HG02623 (cell line): ENCODE measurements at regions not wholly inside any gene's neighbourhood (a gene's known extent, or its start where the extent isn't known, plus 50 kb on each side); places are given as distances from the start of the nearest gene placed in this dataset.

ENCODE experiments used
- ATAC-seq: cut with Tn5 transposase; IDR thresholded peaks from one replicate; pipeline ENCODE4 v1.9.1; 2021; ENCODE audit warnings: moderate library complexity; ENCODE audit not compliant: unreplicated experiment

DNA sequence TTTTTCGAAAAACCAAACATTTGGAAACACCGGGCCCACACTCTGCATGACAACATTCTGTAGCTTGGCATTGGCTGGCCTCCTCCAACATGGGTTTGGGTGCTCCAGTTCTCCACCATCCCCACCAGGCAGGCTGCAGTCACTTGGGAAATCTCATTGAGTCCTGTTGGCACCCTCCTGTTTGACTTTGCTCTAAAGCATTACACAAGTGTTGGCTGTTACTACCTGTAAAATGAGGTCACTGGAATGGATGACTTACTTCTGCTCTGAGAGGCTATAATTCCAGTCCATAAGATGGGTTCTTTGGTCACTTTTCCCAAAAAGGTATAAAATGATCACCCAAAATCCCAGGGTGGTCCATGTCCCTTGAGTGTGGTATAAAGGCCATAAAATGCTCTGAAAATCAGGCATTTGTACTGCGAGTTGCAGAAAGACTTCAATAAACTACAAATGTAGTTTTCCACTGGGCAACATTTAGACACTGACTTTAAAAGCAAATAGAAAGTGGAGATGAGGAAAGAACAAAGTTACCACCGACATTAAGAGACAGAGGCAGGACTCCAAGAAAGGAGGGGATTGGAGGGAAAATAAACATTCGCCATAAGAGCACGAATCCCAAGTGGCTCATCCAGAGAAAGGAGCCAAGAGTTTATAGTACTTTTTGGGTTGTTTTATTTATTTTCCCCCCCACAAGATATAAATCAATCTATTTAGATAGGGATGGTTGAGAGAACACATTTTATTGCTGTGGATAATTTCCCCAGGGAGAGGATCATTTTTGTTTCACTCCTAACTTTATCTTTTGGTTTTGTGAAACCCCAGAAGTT, 295.1 kb downstream of the TLE1 start:
- no peak for ATAC-seq

DNA sequence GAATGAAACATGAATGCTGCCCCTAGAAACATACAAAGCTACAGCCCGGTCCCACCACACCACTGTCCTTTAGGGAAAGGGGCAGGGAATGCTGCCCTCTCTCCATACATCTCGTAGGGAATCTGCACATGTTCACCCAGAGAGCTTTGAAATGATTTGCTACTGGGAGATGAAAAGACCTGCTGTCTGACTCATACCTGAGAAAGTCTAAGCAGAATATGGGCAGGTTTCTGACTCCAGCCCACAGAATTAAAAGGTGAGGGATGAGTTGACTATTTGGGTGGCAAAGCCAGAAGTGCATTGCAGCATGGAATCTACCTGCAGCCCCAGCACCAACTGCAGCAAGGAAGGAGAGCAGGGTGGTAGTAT, 297.9 kb downstream of the TLE1 start:
- ATAC-seq, result no peak

DNA sequence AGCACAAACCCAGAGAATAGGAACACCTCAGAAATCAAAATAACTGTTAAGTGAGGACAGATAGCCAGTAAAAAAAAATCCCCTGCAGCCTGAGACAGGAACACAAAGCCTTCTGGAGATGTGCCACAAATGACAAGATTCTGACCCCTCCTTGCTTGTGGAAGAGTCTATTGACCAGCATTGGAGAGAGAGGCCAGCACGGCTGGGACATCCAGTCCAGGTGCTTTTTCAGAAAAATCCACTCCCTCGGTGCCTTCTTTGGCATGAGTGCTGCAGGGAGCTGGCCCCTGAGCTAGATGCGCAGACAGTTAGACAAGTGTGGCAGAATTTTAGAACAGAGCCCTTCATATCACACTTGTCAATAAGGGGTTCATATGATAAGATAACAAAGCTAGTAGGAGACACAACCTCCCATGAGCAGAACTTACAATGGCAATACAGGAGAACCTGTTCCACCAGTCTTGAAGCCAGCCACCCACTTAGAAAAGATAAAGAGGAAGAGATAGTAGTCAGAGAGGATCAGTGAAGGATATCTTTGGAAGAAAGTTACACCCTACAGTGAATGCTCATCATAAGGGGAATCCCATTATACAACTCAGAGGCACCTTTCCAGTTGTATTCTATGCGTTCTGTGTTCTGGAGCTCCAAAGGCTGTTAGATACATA, 298.4 kb downstream of the TLE1 start:
- ATAC-seq, result no peak

DNA sequence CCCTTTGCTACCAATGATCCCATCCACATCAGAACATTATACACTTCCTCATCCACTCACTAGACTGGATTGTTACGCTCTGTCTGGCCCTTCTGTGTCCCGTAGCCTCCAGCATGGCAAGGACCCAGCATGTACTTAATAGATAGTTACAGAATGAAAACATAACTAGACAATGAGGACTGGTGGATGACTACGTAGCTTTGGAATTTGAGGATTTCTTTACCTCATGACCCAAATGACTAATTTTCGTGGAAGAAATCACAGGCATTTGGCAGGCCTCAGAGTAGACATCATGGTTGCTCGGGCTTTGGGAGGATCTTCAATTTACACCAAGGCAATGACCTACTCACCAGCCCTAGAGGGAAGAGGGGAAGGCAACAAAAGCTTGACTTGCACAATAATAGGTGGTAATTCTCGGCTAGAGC, 299.8 kb downstream of the TLE1 start:
- no peak for ATAC-seq

DNA sequence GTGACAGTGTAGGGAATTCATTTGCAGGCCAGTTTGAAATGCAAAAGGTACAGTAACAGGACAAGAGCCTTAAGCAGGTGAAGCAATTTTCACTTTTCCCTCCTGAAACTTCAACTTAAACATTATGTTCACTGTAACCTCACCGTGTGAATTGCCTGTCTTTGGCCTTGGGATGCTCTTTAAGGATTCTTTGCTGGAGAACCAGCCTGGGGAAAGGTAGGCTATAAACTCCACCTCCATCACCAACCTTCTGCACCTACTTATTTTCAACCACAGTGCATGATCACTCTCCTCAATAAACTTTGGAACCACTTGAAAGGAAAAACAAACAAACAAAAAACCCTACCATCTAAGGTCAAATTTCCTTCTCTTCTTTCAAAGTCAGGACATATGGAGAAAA, 300.5 kb downstream of the TLE1 start:
- ATAC-seq, result no peak

DNA sequence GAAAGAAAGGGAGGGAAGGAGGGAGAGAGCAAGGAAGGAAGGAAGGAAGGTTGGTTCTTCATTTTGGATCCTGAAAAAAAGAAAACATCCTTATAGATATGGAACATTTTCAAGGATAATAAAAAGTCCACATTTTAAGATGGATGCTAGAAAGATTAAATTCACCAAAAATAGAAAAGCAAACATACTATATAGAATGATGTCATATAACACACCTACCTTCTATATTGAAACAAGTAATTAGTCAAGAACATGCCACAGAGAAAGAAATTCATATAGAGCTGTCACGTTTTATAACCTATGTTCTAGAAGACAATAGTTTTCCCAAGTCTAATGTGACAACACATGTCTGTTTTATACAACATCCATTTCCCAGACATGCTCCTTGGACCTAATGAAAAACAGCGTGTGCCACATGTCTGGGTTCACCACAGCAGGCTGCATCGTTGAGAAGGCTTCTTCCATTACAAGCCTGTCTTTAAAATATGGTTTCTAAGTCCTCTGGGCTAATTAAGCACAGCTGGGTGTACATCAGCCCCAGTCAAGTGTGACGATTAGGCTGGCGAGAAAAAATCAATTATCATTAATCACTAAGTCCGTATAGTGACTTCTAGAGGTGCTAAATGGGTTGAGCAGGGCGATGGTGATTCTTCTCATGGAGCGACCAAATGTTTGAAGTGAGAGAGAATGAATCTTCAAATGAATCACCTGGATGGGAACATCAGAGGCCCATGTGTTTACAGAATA, 301.8 kb downstream of the TLE1 start:
- ATAC-seq, result no peak

DNA sequence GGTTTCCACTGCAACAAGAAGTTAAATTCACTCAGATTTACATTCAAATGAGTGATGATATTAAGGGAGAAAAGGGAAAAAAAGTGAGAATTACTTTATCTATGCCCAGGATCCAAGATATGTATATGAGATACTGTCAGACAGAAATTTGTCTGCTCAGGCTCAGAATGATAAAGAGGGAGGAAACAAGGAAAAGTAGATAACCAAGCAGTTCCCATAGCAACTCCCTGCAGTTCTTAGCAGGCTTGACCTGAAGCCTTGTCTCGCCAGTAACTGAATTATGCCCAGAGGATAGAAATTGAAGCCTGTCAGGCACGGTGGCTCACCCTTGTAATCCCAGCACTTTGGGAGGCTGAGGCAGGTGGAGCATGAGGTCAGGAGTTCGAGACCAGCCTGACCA, 304.4 kb downstream of the TLE1 start:
- ATAC-seq, result no peak

DNA sequence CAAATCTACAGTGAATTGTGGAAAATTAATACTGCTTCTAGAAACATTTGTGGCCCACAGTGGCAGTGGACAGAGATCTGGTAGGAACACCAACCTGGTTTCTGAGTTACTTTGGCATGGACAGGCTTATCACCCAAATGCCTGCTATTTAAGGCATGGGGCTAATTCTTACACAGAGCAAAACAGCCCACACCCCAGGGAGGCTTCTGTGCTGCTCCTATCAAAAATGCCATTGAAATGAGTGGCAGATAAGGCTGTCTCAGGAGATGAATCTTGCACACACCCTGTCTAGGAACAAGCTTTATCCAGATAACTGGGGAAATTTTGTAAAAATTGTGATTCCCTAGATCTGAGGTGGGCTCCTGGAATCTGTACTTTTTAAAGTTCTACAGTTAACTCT, 307.1 kb downstream of the TLE1 start:
- ATAC-seq, result no peak

DNA sequence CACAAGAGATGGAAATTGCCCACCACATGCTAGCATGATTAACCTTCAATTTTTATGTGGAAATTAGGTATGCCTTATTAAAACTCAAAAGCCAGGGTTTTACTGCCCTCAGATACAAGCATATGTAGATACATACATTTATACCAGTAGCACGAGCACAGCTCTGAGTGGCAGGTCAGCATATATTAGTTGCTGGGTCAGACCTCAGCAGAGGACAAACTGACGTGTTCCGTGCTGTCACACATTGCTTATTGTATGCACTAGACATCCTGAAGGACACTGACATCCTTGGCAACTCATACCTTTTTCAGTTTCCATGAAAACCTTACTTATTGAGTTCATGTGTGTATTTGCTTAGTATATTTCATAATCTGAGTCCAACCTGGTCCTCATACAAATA, 307.7 kb downstream of the TLE1 start:
- no peak for ATAC-seq

DNA sequence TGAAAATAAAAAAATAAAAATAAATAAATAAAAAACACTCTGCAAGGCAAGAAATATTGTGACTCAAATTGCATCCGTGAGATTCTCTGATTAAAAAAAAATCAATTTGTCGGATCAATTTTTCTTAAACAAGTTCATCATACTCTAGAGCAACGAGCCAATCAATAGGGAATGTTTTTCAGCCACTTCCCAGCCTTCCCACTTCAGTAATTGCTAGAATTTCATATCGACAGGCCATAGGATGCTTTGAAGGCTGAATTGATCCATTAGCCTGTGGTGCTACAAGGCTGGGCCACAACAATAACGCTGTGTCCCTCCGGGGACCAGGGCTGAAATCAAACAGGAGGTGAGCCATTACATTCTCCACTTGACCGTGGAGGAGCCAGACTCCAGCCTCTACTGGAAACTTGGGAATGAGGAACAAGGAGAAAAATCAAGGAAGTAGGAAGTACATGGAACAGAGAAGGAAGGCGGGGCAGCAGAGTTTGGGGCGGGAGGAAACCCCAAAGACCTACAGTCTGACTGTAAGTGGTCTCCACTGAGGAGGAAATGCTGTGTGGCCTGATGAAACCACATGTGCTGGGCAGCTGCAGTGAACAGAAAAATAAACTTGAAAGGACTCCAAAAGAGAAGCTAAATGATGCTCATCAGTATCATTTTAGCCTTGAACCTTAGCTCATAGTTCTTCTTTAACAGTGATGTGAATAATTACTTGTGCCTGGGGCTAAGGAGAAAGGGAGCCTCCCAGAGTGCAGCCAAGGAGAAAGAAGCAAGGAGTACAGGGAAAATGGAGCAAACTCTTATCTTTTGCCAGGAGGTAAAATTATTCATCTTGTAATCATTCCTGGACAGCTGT, 308.6 kb downstream of the TLE1 start:
- ATAC-seq, result no peak

DNA sequence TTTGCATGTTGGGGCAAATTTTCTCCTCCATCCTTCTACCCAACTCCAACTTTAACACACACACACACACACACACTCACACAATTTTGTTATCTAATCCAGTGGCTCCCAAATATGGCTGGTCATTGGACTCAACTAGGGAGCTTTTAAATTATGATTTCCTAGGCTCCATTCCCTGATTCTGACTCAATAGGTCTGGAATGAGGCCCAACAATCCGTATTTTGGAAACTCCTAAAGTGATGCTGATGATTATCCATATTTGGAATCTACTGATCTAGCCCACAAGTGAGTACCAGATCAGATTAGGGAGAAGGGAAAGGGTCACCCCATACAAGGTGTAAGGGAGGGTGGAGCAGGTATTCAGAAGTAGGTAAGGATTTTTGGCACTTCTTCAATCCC, 309.7 kb downstream of the TLE1 start:
- no peak for ATAC-seq

DNA sequence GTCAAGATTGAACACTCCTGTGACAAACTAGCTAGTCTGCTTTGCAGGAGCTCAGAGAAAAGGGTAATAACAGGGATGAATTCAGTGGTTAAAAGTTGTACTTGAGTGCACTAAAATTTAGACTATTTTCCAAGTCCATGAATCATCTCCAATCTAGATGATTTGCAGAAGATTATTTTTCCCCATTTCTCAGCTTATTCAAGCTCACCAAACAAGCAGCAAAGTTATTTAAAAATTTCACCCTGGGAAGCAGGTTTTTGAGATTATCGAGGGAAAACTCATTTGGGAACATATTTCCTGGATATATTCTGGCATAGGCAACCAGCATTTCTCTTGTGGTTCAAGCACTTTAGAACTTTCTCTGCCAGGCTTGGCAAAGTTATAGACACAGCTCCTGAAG, 311.4 kb downstream of the TLE1 start:
- no peak for ATAC-seq

DNA sequence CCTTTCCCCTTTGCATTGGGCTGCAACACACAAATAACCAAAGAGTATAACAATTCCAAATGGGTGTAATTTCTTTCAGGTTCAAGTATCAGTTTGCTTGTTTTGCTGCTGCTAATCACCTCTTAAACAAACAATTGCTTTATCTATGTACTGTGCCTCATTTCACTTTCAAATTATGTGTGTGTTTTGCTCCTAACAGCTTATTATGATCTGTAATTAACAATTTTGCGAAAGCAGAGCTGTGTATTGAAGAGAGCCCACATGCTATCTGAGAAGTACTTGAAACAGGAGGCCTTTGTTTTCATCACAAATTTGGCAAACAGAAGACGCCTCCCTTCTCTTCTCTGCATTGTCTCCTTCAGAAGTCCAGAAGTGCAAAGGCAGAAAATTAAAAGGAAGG, 312.0 kb downstream of the TLE1 start:
- no peak for ATAC-seq

DNA sequence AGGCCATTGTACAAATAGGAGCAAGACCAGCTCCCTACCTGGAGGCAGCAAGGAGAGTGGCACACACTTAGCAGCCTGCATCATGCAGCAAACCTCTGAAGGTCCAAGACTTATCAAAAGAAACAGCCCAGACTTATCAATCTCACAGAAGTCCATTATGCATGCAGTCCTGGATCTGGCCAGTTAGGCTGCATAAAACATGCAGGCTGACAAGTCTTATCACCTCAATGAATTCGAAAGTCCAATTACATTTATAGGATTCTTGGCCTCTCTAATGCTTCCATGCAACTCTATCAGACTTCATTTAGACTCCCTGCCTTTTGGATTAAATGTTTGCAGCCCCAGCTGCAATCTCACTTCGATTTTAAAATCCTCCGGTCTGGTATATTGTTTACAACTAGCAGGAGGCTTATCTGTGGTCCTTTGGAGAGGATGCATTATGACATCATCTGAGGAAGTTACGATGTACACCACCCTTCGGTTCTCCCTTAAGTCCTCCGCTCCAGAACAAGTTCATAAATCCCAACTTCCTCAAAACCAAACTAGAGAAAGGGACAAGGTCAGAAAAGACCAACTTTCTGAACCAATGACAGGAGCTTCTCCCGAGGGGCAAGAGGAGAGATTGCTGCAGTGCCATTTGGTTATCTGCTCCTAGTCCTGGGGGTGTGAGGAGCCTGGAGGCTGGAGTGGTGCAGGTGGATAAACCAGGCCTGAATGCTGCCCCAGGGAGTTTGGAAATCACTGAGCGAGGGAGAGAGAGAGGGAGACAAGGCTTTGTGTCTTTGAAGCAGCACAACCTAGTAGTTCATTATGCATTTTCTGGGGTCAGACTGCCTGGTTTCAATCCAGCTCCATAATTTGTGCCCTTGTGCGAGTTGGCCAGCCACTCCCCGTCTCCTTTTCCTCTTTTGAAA, 313.9 kb downstream of the TLE1 start:
- no peak for ATAC-seq

DNA sequence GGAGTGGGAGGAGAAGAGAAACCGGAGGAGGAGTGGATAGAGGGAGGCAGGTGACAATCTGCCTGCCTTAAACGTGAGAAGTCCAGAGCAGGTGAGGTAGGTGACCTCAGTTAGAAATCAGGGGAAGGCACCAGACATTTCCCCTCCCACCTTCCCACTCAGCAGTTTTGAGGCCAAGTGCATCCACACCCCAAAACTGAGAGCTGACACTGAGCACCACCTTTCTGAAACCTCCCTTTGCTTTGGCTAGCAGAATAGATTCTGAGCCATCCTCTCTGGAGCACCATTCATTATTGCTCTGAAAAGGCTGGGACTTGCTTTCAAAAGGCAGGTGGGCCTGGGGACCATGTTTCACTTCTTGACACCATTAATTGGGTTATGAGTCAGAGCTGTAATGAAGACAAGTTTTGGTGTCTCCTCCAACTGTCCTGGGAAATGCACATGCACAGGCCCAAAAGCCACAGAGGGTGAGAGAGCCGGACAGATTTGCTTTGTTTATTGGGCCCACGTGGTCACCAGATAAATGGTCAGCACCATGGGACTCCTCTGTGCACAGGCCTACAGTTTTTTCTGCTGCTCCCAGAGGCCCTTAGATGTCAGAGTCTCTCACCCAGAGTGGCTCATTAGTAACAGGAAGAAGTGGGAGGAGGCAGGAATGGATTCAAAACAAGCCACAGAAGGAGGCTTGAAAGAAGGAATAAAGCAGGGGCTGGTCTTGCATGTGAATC, 314.7 kb downstream of the TLE1 start:
- ATAC-seq, result no peak

DNA sequence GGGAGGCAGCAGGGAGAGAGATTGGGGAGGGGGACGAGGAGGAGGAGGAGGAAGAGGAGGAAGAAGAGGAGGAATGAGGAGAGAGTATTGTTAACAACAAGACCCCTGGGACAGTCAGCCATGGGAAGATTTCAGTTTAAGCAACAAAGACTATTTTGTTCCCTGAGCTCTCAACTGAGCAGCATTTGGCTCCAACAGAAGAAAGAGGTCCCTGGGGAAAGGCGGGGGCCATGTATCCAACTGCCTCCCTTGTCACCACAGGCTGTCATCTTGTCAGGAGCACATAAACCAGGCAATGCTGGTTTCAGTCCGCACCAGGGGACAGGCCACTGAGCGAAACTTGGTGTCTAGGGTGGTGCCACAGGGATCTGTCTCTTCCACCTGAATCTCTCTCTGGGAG, 316.1 kb downstream of the TLE1 start:
- no peak for ATAC-seq

DNA sequence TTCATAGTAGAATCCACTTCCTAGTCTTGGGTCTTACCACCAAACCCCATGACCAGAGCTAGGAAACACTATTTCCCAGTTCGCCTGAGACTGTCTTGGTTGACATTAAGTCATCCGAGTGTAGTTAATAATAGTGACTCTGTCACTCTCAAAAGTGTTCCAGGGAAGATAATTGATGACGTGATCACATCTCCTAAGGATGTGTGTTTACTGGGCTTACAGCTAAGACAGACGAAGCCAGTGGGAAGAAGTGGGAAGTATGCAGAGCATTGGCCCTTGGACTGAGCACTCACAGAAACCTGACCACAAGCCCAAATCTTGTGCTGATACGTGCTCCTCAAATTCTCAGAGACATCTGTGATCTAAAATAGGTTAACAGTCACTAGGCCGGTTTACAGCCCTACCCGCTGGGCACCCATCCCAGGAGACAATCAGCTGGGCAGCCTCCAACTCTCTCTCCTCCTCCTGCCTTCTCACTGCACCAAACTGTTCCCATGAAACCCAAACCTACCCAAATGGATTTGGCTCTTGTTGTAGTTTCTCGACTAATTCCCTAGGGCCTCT, 316.6 kb downstream of the TLE1 start:
- ATAC-seq, result no peak

DNA sequence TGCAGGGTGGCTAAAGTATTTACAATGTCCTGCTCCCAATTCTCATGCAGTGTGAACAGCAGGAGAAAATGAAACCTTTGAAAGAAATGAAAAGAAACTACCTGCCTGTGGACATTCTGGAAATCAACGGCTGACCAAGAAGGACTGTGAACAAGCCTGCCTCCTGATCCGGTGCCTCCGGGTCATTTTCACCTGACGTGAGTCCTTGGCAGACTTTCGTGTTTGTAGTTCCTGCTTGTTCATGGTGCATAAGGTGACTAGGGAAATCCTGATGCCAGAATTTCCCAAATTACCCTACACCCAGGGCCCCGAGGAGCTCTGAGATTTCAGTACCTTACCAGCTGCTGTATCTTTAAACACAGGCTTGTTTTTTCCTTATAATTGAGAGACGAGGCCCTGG, 317.5 kb downstream of the TLE1 start:
- ATAC-seq, result no peak

DNA sequence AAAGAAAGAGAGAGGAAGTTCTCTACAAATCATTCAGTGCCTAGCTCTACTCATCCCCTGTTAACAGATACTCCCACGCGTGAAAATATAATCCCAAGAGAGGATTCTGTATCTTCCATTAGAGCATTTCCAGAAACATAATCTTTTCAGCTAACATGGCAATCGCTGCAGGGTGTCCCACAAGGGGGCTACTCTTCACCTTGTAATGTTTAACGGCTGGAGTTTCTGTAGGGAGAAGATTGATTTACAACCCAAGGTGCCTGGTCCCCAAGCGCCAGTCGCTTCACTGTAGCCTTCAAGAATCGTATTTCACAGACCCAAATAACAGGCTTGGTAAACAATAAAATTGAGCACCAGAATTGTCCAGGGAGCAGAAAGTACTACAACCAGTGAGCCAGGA, 318.7 kb downstream of the TLE1 start:
- ATAC-seq, result no peak
